Nephron progenitor cell (in vitro differentiated cells): ENCODE measurements at regions not wholly inside any gene's neighbourhood (a gene's known extent, or its start where the extent isn't known, plus 50 kb on each side); places are given as distances from the start of the nearest gene placed in this dataset.
A peak's percentile ranks its signal among the peaks of the same experiment; 100 is the strongest.
"Not testable (repeated sequence)": the region's sequence is repeated elsewhere in the genome, so short reads cannot be mapped to it uniquely, and the experiment has no call there.

Experiments used
- DNase-seq: peaks from one replicate; pipeline ENCODE4 v3.0.0; 2021
- H3K27ac Mint-ChIP-seq: 2 replicates; pipeline ENCODE4 v1.8.0; 2021; ENCODE audit warnings: mild to moderate bottlenecking, moderate library complexity, mixed read lengths
- H3K27me3 Mint-ChIP-seq: 2 replicates; pipeline ENCODE4 v1.8.0; 2021; ENCODE audit warnings: mild to moderate bottlenecking, low read depth, mixed read lengths; ENCODE audit not compliant: poor library complexity
- H3K36me3 Mint-ChIP-seq: 2 replicates; pipeline ENCODE4 v1.8.0; 2021; ENCODE audit warnings: low read depth, mixed read lengths
- H3K4me1 Mint-ChIP-seq: 2 replicates; pipeline ENCODE4 v1.8.0; 2021; ENCODE audit warnings: mixed read lengths
- H3K4me3 Mint-ChIP-seq: 2 replicates; pipeline ENCODE4 v1.8.0; 2021; ENCODE audit warnings: mild to moderate bottlenecking, moderate library complexity, mixed read lengths
- H3K9me3 Mint-ChIP-seq: 2 replicates; pipeline ENCODE4 v1.8.0; 2021; ENCODE audit warnings: mild to moderate bottlenecking, moderate library complexity, mixed read lengths
- CTCF ChIP-seq: fragments of 200-600 bp; sonication (generic); IDR thresholded peaks from 2 replicates; pipeline ENCODE4 v1.5.0; 2021; ENCODE audit warnings: antibody characterized with exemption

GRCh38 chr16:16723819-16724519 lies 345.0 kb downstream of the NPIPA7 start:
- not testable (repeated sequence) for H3K36me3 Mint-ChIP-seq, H3K9me3 Mint-ChIP-seq, H3K27me3 Mint-ChIP-seq

GRCh38 chr16:16727048-16727447 lies 348.1 kb downstream of the NPIPA7 start:
- not testable (repeated sequence) for H3K4me3 Mint-ChIP-seq, H3K9me3 Mint-ChIP-seq, DNase-seq, H3K27me3 Mint-ChIP-seq, H3K27ac Mint-ChIP-seq, H3K36me3 Mint-ChIP-seq, H3K4me1 Mint-ChIP-seq

More at GRCh38 chr16:16723819-16724519, 345.0 kb downstream of the NPIPA7 start:
- not testable (repeated sequence) for H3K27ac Mint-ChIP-seq, H3K4me3 Mint-ChIP-seq, H3K4me1 Mint-ChIP-seq, DNase-seq

- not testable (repeated sequence) for H3K9me3 Mint-ChIP-seq, H3K27ac Mint-ChIP-seq, H3K4me1 Mint-ChIP-seq, H3K27me3 Mint-ChIP-seq, H3K36me3 Mint-ChIP-seq, H3K4me3 Mint-ChIP-seq, DNase-seq
These were observed 363.6 kb downstream of the NPIPA7 start for GRCh38 chr16:16742573-16742972.

- peaks cover 14% of the 10 kb centered on the region for H3K9me3 Mint-ChIP-seq
- H3K27me3 Mint-ChIP-seq, H3K4me1 Mint-ChIP-seq, DNase-seq, H3K4me3 Mint-ChIP-seq, H3K27ac Mint-ChIP-seq, H3K36me3 Mint-ChIP-seq: not testable (repeated sequence)
These were observed 376.2 kb downstream of the NPIPA7 start for GRCh38 chr16:16754992-16755667.

DNA sequence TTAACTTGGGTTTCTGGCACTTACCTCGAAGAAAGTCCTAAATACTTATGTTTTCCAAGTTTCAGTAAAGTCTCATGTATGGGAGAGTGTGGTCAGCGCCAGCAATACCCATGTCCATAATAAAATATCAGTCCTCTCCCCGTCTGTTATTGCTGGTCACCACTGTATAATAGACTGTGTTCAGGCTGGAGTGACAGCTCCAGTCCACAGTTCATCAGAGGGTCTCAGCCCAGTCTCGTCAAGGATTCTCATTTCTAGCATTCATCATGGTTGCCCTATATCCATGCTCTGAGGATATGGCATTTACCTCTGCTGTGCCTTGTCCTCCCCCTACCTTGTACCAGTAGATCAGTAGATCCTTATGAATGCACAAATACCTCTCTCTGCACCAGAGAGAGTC lies 384.5 kb downstream of the NPIPA7 start:
- no peak overlapping the region for H3K27ac Mint-ChIP-seq
- no peak for TF ChIP-seq CTCF
- H3K4me3 Mint-ChIP-seq, result no peak overlapping the region
- H3K4me1 Mint-ChIP-seq, result no peaks in the 10 kb centered on the region
- peaks cover 4% of the 10 kb centered on the region for H3K9me3 Mint-ChIP-seq
- peaks cover 32% of the 10 kb centered on the region for H3K27me3 Mint-ChIP-seq
- DNase-seq, result no peak
- H3K36me3 Mint-ChIP-seq, result no peaks in the 10 kb centered on the region

DNA sequence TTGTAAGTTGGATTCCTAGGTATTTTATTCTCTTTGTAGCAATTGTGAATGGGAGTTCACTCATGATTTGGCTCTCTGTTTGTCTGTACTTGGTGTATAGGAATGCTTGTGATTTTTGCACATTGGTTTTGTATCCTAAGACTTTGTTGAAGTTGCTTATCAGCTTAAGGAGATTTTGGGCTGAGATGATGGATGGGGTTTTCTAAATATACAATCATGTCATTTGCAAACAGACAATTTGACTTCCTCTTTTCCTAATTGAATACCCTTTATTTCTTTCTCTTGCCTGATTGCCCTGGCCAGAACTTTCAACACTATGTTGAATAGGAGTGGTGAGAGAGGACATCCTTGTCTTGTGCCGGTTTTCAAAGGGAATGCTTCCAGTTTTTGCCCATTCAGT lies 391.8 kb downstream of the NPIPA7 start:
- Mint-ChIP-seq H3K9me3 (peaks cover 17% of the 10 kb centered on the region), H3K27me3 (peaks cover 29% of the 10 kb centered on the region)
- not testable (repeated sequence) for H3K36me3 Mint-ChIP-seq, H3K27ac Mint-ChIP-seq, H3K4me3 Mint-ChIP-seq, DNase-seq, H3K4me1 Mint-ChIP-seq

- Mint-ChIP-seq H3K4me1 (peaks cover 12% of the 10 kb centered on the region), H3K36me3 (no peaks in the 10 kb centered on the region), H3K27ac (no peak overlapping the region), H3K27me3 (peaks cover 16% of the 10 kb centered on the region), H3K9me3 (peaks cover 22% of the 10 kb centered on the region), H3K4me3 (no peak overlapping the region)
- TF ChIP-seq CTCF, result no peak
- DNase-seq, result no peak
These were observed 395.4 kb downstream of the NPIPA7 start for GRCh38 chr16:16774389-16774788.

DNA sequence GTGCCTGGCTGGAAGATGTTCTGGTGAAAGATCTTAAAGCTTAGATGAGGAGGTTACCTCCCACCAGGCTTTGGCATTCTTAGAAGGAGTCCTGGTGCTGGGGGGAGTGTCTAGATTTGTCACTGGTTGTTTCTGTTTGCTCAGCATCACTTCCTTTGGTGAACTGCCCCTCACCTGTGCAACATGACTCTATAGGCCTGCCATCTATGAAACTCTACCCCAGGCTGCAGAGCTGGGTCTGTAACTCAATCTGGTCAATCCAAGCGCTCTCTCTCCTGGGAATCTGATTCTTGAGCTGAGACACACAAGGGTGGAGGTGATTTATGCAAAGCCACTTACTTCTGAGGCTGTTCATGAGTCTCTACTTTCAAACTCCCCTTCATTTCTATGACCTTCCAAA lies 399.4 kb downstream of the NPIPA7 start:
- TF ChIP-seq CTCF, result no peak
- no peaks in the 10 kb centered on the region for H3K36me3 Mint-ChIP-seq
- H3K27me3 Mint-ChIP-seq, result peaks cover 13% of the 10 kb centered on the region
- no peak overlapping the region for H3K4me3 Mint-ChIP-seq
- H3K9me3 Mint-ChIP-seq, result peaks cover 10% of the 10 kb centered on the region
- DNase-seq, result peak; percentile 8
- peaks cover 18% of the 10 kb centered on the region for H3K4me1 Mint-ChIP-seq
- H3K27ac Mint-ChIP-seq, result no peak overlapping the region
